ENCODE measurements at regions not wholly inside any gene's neighbourhood (a gene's known extent, or its start where the extent isn't known, plus 50 kb on each side); places are given as distances from the start of the nearest gene placed in this dataset.

DNA sequence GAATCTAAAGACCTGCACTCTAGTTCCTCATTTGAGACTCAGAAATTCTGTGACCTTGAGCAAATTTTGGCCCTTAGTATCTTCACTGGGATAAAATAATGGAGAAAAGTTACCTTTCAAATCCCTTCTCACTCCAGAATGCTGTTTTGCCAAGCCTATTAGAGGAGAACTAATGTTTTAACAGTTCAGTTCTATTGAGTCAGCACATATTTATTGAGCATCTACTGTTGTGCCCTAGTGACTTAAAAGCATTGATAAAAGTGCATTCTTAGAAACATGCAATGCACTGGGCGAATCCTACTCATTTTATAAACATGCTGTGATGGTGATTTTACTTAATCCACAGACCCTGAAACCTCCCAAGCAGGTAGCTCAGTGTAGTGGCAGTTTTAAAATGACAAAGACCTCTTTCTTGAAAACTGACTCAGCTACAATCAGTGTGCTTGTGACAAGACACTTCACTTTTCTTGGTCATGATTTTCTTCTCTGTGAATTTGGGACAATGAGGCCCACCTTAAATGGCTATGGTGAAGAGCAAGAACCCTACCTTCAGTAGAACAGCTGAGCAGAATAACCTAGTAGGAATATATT, 312.0 kb downstream of the ALDH8A1 start:
- Histone ChIP-seq H4K91ac (ENCODE audit: low read depth, low read length, poor library complexity) (no peak overlapping the region), H3K14ac (ENCODE audit: low read length) (no peak overlapping the region), H3K9me3 (replicated peaks in 1 of 2; ENCODE audit: control insufficient read depth in 2 of 2, insufficient read depth in 1 of 2, low read depth in 1 of 2, low read length in 2 of 2) (no peaks in the 10 kb centered on the region), H3K27me3 (ENCODE audit: control insufficient read depth in 3 of 3, insufficient read depth in 3 of 3, low read depth in 1 of 3, low read length in 3 of 3) (no peaks in the 10 kb centered on the region), H3K27ac (replicated peaks; ENCODE audit: low read length) (no peak overlapping the region), H3K79me1 (ENCODE audit: low read depth, low read length) (no peaks in the 10 kb centered on the region), H2BK12ac (ENCODE audit: low read length) (no peak overlapping the region), H3K23ac (ENCODE audit: low read depth, low read length, poor library complexity) (no peak overlapping the region), H2AFZ (ENCODE audit: low read length) (no peak overlapping the region), H3K9ac (ENCODE audit: low read depth, low read length, poor library complexity) (no peak overlapping the region), H2BK120ac (ENCODE audit: low read depth, low read length) (no peak overlapping the region), H4K8ac (ENCODE audit: low read depth, low read length) (no peak overlapping the region), H3K4ac (ENCODE audit: low read length) (no peak overlapping the region), H3K4me3 (ENCODE audit: low read length in 2 of 2) (no peak overlapping the region), H2AK5ac (ENCODE audit: low read depth, low read length) (no peak overlapping the region), H3K36me3 (replicated peaks in 1 of 2; ENCODE audit: control insufficient read depth in 2 of 2, insufficient read depth in 2 of 2, low read length in 2 of 2) (no peaks in the 10 kb centered on the region), H3K18ac (ENCODE audit: low read length) (no peak overlapping the region), H3K4me1 (ENCODE audit: control insufficient read depth in 2 of 2, insufficient read depth in 1 of 2, low read depth in 1 of 2, low read length in 2 of 2) (peaks cover 0 to 6% of the 10 kb centered on the region in 2 donors), H2BK15ac (ENCODE audit: low read length) (no peak overlapping the region), H2BK5ac (ENCODE audit: low read length) (no peak overlapping the region), H3K4me2 (ENCODE audit: insufficient read depth, low read length, poor library complexity, severe bottlenecking) (no peak overlapping the region)
- DNase-seq (ENCODE audit: low spot score) = no peak
- WGBS, 2 donors (ENCODE audit: extremely low coverage in 2 of 2, insufficient read length in 2 of 2, insufficient replicate concordance in 1 of 2) = no CpG with 5 or more reads among the region's 1 CpG

DNA sequence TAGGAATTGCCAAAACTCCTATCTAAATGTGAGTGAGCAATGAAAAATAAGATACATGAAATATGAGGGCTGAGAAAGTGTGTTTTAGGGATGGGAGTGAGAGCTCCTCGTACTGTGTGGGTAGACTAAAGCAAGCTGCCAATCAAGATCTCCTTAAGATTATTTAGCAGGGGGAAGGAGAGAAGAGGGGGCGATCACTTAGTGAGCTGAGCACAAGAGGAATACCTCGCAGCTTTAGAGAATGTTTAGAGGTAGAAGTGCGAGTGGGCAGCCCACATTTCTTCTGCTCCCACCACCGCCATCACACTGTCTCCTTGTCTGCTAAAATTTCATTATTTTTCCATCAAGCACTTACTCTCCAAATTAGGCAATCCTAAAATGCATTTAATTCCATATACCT, 312.6 kb downstream of the ALDH8A1 start:
- H3K27me3 ChIP-seq (ENCODE audit: control insufficient read depth in 3 of 3, insufficient read depth in 3 of 3, low read depth in 1 of 3, low read length in 3 of 3) = no peaks in the 10 kb centered on the region
- H4K91ac ChIP-seq (ENCODE audit: low read depth, low read length, poor library complexity) = no peak overlapping the region
- no peak overlapping the region for H3K4me2 ChIP-seq (ENCODE audit: insufficient read depth, low read length, poor library complexity, severe bottlenecking)
- no peak overlapping the region for H2BK5ac ChIP-seq (ENCODE audit: low read length)
- no peak overlapping the region for H2BK120ac ChIP-seq (ENCODE audit: low read depth, low read length)
- no peaks in the 10 kb centered on the region for H3K36me3 ChIP-seq (replicated peaks in 1 of 2; ENCODE audit: control insufficient read depth in 2 of 2, insufficient read depth in 2 of 2, low read length in 2 of 2)
- H3K9ac ChIP-seq (ENCODE audit: low read depth, low read length, poor library complexity) = no peak overlapping the region
- H3K9me3 ChIP-seq (replicated peaks in 1 of 2; ENCODE audit: control insufficient read depth in 2 of 2, insufficient read depth in 1 of 2, low read depth in 1 of 2, low read length in 2 of 2) = no peaks in the 10 kb centered on the region
- H3K27ac ChIP-seq (replicated peaks; ENCODE audit: low read length) = no peak overlapping the region
- H3K4me1 ChIP-seq (ENCODE audit: control insufficient read depth in 2 of 2, insufficient read depth in 1 of 2, low read depth in 1 of 2, low read length in 2 of 2) = peaks cover 0 to 6% of the 10 kb centered on the region in 2 donors
- H3K79me1 ChIP-seq (ENCODE audit: low read depth, low read length) = no peaks in the 10 kb centered on the region
- H3K23ac ChIP-seq (ENCODE audit: low read depth, low read length, poor library complexity) = no peak overlapping the region
- no peak overlapping the region for H2AK5ac ChIP-seq (ENCODE audit: low read depth, low read length)
- DNase-seq (ENCODE audit: low spot score) = no peak
- H2BK12ac ChIP-seq (ENCODE audit: low read length) = no peak overlapping the region
- H3K14ac ChIP-seq (ENCODE audit: low read length) = no peak overlapping the region
- no peak overlapping the region for H2BK15ac ChIP-seq (ENCODE audit: low read length)
- no peak overlapping the region for H3K4ac ChIP-seq (ENCODE audit: low read length)
- whole genome bisulfite sequencing, 2 donors (ENCODE audit: extremely low coverage in 2 of 2, insufficient read length in 2 of 2, insufficient replicate concordance in 1 of 2) = no CpG with 5 or more reads among the region's 5 CpGs
- H3K18ac ChIP-seq (ENCODE audit: low read length) = no peak overlapping the region
- H3K4me3 ChIP-seq (ENCODE audit: low read length in 2 of 2) = no peak overlapping the region
- H4K8ac ChIP-seq (ENCODE audit: low read depth, low read length) = no peak overlapping the region
- H2AFZ ChIP-seq (ENCODE audit: low read length) = no peak overlapping the region

DNA sequence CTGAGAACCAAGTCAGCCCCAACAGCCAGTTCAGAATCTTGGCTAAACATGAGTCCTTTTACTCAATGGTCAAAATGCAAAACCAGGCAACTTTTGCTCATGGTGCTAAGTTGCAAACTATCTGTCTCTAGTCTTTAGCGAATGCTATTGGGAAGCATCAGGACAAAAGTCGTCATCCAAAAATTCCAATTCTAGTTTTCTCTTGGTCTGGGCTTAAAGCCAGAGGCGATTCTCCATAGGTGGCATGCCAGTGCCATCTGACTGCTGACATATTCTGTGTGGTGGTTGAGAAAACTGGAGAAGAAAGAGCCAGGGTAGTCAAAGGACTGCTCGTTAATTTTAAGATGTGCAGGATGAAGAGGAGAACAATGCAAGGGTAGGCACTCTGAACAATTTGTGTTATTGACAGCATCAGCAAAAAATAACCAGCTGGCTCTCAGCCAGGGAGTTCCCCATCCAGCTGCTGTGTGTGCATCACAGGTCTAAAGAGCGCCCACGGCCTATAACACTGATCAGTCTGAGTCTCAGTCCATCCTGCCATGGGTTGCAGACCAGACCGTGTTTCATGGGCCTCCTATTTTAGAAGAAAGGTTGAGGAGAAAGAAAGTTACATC, 313.6 kb downstream of the ALDH8A1 start:
- no peak for DNase-seq (ENCODE audit: low spot score)
- Histone ChIP-seq H4K8ac (ENCODE audit: low read depth, low read length) (no peak overlapping the region), H3K4ac (ENCODE audit: low read length) (no peak overlapping the region), H3K36me3 (replicated peaks in 1 of 2; ENCODE audit: control insufficient read depth in 2 of 2, insufficient read depth in 2 of 2, low read length in 2 of 2) (no peaks in the 10 kb centered on the region), H2BK5ac (ENCODE audit: low read length) (no peak overlapping the region), H3K27ac (replicated peaks; ENCODE audit: low read length) (no peak overlapping the region), H3K27me3 (ENCODE audit: control insufficient read depth in 3 of 3, insufficient read depth in 3 of 3, low read depth in 1 of 3, low read length in 3 of 3) (no peaks in the 10 kb centered on the region), H4K91ac (ENCODE audit: low read depth, low read length, poor library complexity) (no peak overlapping the region), H2AK5ac (ENCODE audit: low read depth, low read length) (no peak overlapping the region), H3K9ac (ENCODE audit: low read depth, low read length, poor library complexity) (no peak overlapping the region), H3K14ac (ENCODE audit: low read length) (no peak overlapping the region), H2AFZ (ENCODE audit: low read length) (no peak overlapping the region), H3K4me1 (ENCODE audit: control insufficient read depth in 2 of 2, insufficient read depth in 1 of 2, low read depth in 1 of 2, low read length in 2 of 2) (peaks cover 0 to 6% of the 10 kb centered on the region in 2 donors), H3K18ac (ENCODE audit: low read length) (no peak overlapping the region), H3K9me3 (replicated peaks in 1 of 2; ENCODE audit: control insufficient read depth in 2 of 2, insufficient read depth in 1 of 2, low read depth in 1 of 2, low read length in 2 of 2) (no peaks in the 10 kb centered on the region), H2BK12ac (ENCODE audit: low read length) (no peak overlapping the region), H3K23ac (ENCODE audit: low read depth, low read length, poor library complexity) (no peak overlapping the region), H3K4me3 (ENCODE audit: low read length in 2 of 2) (no peak overlapping the region), H2BK120ac (ENCODE audit: low read depth, low read length) (no peak overlapping the region), H2BK15ac (ENCODE audit: low read length) (no peak overlapping the region), H3K4me2 (ENCODE audit: insufficient read depth, low read length, poor library complexity, severe bottlenecking) (no peak overlapping the region), H3K79me1 (ENCODE audit: low read depth, low read length) (no peaks in the 10 kb centered on the region)
- no CpG with 5 or more reads among the region's 7 CpGs for WGBS, 2 donors (ENCODE audit: extremely low coverage in 2 of 2, insufficient read length in 2 of 2, insufficient replicate concordance in 1 of 2)

DNA sequence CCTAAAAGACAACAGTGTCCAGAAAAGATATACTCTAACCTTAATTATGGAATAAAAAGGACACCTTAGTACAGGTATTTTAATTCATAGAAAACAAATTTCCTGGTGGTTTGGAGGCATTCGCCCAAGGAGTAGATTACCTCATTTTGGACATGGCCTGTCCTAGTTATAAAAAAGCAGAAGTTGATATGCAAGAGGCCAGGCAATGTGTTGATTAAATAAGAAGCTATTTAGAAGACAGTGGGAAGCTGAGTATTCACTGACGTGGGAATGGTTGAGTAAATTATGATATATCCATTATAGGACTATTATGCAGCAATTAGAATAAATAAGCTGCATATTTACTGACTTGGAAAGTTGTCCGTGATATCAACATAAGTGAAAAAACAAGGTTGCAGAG, 314.9 kb downstream of the ALDH8A1 start:
- no peak overlapping the region for H3K9ac ChIP-seq (ENCODE audit: low read depth, low read length, poor library complexity)
- H2BK15ac ChIP-seq (ENCODE audit: low read length) = no peak overlapping the region
- H3K4me2 ChIP-seq (ENCODE audit: insufficient read depth, low read length, poor library complexity, severe bottlenecking) = no peak overlapping the region
- H3K36me3 ChIP-seq (replicated peaks in 1 of 2; ENCODE audit: control insufficient read depth in 2 of 2, insufficient read depth in 2 of 2, low read length in 2 of 2) = no peaks in the 10 kb centered on the region
- no peak for DNase-seq (ENCODE audit: low spot score)
- no peak overlapping the region for H2AK5ac ChIP-seq (ENCODE audit: low read depth, low read length)
- no peak overlapping the region for H2BK120ac ChIP-seq (ENCODE audit: low read depth, low read length)
- no peak overlapping the region for H4K8ac ChIP-seq (ENCODE audit: low read depth, low read length)
- no peak overlapping the region for H3K18ac ChIP-seq (ENCODE audit: low read length)
- H3K14ac ChIP-seq (ENCODE audit: low read length) = no peak overlapping the region
- no peak overlapping the region for H3K27ac ChIP-seq (replicated peaks; ENCODE audit: low read length)
- H4K91ac ChIP-seq (ENCODE audit: low read depth, low read length, poor library complexity) = no peak overlapping the region
- no peak overlapping the region for H3K23ac ChIP-seq (ENCODE audit: low read depth, low read length, poor library complexity)
- H2BK5ac ChIP-seq (ENCODE audit: low read length) = no peak overlapping the region
- no CpG with 5 or more reads among the region's 3 CpGs for WGBS, 2 donors (ENCODE audit: extremely low coverage in 2 of 2, insufficient read length in 2 of 2, insufficient replicate concordance in 1 of 2)
- no peak overlapping the region for H3K4ac ChIP-seq (ENCODE audit: low read length)
- H3K79me1 ChIP-seq (ENCODE audit: low read depth, low read length) = no peaks in the 10 kb centered on the region
- H2BK12ac ChIP-seq (ENCODE audit: low read length) = no peak overlapping the region
- no peaks in the 10 kb centered on the region for H3K27me3 ChIP-seq (ENCODE audit: control insufficient read depth in 3 of 3, insufficient read depth in 3 of 3, low read depth in 1 of 3, low read length in 3 of 3)
- no peak overlapping the region for H2AFZ ChIP-seq (ENCODE audit: low read length)
- no peak overlapping the region for H3K4me3 ChIP-seq (ENCODE audit: low read length in 2 of 2)
- H3K9me3 ChIP-seq (replicated peaks in 1 of 2; ENCODE audit: control insufficient read depth in 2 of 2, insufficient read depth in 1 of 2, low read depth in 1 of 2, low read length in 2 of 2) = no peaks in the 10 kb centered on the region
- H3K4me1 ChIP-seq (ENCODE audit: control insufficient read depth in 2 of 2, insufficient read depth in 1 of 2, low read depth in 1 of 2, low read length in 2 of 2) = peaks cover 0 to 6% of the 10 kb centered on the region in 2 donors

Data from neuronal stem cell (in vitro differentiated cells).